SW 1271 (cell line): ENCODE measurements at regions not wholly inside any gene's neighbourhood (a gene's known extent, or its start where the extent isn't known, plus 50 kb on each side); places are given as distances from the start of the nearest gene placed in this dataset.

Experiments used
- DNase-seq, 2 experiments: peaks; one replicate each; lab custom pipeline; 2025; lab: John Stamatoyannopoulos, UW

- DNase-seq, result no peak
Measured at GRCh38 chrX:7280520-7280919, 132.6 kb upstream of the PUDP start.

DNA sequence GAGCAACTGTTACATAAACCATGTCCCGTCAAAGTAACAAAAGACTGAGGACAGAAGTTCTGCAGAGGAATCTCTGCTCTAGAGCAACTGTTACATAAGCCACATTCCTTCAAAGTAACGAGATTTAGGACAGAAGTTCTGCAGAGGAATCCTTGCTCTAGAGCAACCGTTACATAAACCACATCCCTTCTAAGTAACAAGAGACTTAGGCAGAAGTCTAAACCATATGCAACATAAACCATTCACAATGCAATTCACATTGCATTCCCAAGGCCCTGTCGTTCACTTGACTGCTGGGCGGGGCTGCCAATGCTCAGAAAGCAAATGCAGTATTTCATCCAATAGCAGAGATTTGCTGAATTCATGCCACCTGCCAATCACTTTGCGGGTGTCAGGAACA is 124.4 kb upstream of the PUDP start:
- no peak for DNase-seq

- no peak for DNase-seq
Measured at GRCh38 chrX:7270933-7271332, 123.0 kb upstream of the PUDP start.

DNA sequence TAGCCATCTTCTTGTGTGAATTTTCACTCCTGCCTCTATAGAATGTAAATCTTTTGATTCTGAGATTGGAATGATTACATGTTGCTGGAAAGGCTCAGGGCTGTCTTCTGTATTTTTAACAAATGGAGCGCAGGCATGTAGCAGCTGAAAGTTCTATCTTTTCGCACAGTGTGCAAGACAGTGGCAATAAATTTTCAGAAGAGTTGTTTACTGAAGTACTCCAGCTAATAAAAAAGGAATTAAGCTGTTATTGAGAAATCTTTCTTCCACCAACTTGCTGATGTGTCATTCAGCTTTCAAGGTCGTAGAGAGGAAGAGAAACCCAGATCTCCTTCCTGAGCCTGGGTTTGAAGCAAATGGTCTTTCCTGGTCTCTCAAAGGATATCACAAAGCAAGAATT is 122.0 kb upstream of the PUDP start:
- no peak for DNase-seq

DNA sequence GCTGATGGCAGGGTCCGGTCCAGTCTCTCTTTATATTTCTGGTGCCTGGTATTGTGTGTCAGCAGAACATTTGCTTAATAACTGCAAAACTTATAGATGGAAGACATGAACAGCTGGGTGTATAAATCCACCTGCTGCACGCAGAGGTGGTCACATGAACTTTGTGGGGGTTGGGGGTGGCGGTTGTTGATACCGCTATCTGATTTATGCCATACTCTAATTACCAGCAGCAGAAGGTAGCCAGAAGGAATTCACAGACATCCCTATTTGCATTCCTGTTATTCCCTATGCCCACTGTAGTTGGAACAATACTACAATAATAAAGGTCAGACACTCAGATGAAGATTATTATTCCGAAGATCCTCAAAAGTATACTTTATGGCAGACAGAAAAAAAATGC is 121.6 kb upstream of the PUDP start:
- DNase-seq, result no peak

DNA sequence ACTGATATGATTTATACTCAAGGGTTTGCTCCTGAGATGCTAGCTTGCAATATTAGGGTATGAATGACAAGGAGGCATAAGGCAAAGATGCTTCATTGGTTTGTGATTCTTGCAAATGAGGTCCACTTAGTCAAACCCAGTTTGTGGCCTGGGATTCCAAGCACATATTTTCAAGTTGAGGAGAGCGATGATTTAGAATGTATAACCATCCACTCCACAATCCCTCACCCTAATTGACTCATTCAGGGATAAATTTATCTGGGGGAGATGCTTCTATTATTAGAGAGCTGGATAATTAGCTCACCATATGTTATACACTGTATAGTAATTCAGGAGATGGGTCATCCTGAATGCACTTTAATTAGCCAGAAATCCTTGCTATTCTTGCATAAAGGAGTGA is 118.3 kb upstream of the PUDP start:
- no peak for DNase-seq

DNA sequence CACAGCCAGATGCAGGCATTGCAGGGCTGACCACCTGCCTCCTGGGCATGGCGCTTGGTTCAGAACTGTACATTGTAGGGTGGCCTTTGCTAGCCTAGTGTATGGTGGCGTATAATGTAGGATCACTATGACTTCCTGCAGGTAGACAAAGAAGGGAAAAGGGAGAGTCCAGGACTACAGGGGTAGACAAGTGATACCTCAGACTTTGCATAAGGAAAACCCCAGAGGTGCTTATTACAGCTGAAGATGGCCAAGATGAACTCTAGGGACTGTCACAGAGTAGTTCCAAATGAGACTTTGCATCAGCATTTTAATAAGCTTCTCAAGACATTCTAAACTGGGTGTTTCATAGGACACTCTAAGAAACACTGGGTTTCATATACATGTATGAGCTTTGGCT is 116.4 kb upstream of the PUDP start:
- no peak for DNase-seq

- DNase-seq, result no peak
Measured at GRCh38 chrX:7263961-7264360, 116.0 kb upstream of the PUDP start.

GRCh38 chrX:7263330-7263729 is 115.4 kb upstream of the PUDP start:
- DNase-seq, result no peak

- DNase-seq, result no peak
Measured at GRCh38 chrX:7262551-7262950, 114.6 kb upstream of the PUDP start.

GRCh38 chrX:7261672-7262332 is 113.8 kb upstream of the PUDP start:
- no peak for DNase-seq

- no peak for DNase-seq
Measured at GRCh38 chrX:7254144-7254543, 106.2 kb upstream of the PUDP start.

- DNase-seq, result no peak
Measured at GRCh38 chrX:7253565-7253964, 105.6 kb upstream of the PUDP start.

DNA sequence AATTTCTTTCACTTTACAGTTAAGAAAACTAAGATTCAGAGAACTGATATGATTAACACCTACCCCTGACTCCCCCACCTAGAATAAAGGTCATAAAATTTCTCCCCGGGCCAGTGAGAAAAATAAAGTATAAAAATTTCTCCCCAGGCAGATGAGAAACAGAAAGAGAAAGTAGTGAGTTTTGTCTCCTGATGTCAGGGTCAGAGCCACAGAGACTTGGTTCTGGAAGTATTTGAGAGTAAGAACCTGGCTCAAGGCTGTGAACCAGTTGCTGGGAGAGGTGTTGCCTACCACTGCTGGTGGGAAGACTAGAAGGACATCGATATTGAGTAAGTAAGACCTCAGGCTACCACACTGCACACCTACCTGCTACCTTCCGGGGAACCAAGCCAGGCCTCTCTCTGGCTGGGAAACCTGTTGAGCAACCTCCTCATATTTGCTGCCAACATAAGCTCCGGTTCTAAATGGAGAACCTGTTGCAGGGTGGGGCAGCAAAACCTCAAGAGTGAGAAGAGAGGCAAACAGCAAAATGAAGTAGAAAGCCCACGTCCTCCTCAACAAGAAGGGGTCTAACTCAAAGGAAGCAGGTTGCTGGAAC is 104.2 kb upstream of the PUDP start:
- no peak for DNase-seq

- no peak for DNase-seq
Measured at GRCh38 chrX:7247346-7247745, 99.4 kb upstream of the PUDP start.

DNA sequence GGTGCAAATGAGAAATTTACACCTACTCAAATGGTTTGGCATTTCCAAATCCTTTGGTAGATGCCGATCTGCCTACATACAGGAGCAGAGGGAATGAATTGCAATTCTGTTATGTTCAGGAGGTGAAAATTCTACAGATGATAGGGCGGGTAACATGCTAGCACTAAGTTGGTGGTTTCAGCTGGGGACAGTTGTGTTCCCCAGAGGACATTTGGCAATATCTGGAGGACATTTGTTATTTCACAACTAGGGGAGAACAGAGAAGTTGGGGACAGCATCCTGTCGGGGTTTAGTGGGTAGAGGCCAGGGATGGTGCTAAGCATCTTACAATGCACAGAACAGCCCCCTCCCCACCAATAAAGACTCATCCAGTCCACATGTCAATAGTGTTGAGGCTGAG is 96.5 kb upstream of the PUDP start:
- DNase-seq, result no peak

DNA sequence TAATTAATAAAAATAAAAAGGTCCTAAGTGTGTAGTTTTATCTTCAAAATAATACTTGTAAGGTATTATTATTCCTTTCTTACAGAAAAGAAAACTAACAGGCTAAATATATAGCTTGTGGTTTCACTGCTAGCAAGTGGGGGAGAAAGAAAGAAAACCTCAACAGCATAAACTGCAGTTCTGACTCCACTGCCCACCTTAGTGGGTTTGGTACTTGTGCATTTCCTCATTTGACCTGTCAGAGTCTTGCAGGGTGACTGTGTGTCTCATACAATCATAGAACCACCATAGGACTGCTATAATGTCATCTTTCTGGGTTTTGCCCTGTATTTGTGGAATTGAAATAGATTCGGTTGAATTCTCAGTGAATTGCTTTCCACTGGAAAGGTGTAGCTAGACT is 94.7 kb upstream of the PUDP start:
- DNase-seq, result no peak

- DNase-seq, result no peak
Measured at GRCh38 chrX:7240929-7241328, 93.0 kb upstream of the PUDP start.

GRCh38 chrX:7235071-7235470 is 87.1 kb upstream of the PUDP start:
- DNase-seq, result no peak

GRCh38 chrX:7233580-7234406 is 85.8 kb upstream of the PUDP start:
- no peak for DNase-seq

DNA sequence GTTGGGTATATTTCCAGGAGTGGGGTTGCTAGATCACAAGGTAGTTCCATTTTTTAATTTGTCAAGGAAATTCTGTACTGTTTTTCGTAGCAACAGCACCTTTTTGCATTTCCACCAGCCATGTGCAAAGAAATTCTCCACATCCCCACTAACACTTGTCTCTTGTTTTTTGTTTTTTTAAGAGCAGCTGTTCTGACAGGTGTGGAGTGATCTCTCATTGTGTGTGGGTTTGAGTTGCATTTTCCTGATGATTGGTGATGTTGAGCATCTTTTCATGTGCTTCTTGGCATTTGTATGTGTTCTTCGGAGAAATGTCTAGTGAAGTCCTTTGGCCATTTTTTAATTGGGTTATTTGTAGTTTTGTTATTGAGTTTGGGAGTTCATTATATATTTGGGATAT is 80.3 kb upstream of the PUDP start:
- no peak for DNase-seq

GRCh38 chrX:7225338-7225737 is 77.4 kb upstream of the PUDP start:
- DNase-seq, result no peak

GRCh38 chrX:7223271-7223670 is 75.3 kb upstream of the PUDP start:
- no peak for DNase-seq
